Nephron progenitor cell (in vitro differentiated cells): ENCODE measurements at regions not wholly inside any gene's neighbourhood (a gene's known extent, or its start where the extent isn't known, plus 50 kb on each side); places are given as distances from the start of the nearest gene placed in this dataset.

Experiments used
- DNase-seq: peaks from one replicate; pipeline ENCODE4 v3.0.0; 2021
- H3K27ac Mint-ChIP-seq: 2 replicates; pipeline ENCODE4 v1.8.0; 2021; ENCODE audit warnings: mild to moderate bottlenecking, moderate library complexity, mixed read lengths
- H3K27me3 Mint-ChIP-seq: 2 replicates; pipeline ENCODE4 v1.8.0; 2021; ENCODE audit warnings: mild to moderate bottlenecking, low read depth, mixed read lengths; ENCODE audit not compliant: poor library complexity
- H3K36me3 Mint-ChIP-seq: 2 replicates; pipeline ENCODE4 v1.8.0; 2021; ENCODE audit warnings: low read depth, mixed read lengths
- H3K4me1 Mint-ChIP-seq: 2 replicates; pipeline ENCODE4 v1.8.0; 2021; ENCODE audit warnings: mixed read lengths
- H3K4me3 Mint-ChIP-seq: 2 replicates; pipeline ENCODE4 v1.8.0; 2021; ENCODE audit warnings: mild to moderate bottlenecking, moderate library complexity, mixed read lengths
- H3K9me3 Mint-ChIP-seq: 2 replicates; pipeline ENCODE4 v1.8.0; 2021; ENCODE audit warnings: mild to moderate bottlenecking, moderate library complexity, mixed read lengths
- CTCF ChIP-seq: fragments of 200-600 bp; sonication (generic); IDR thresholded peaks from 2 replicates; pipeline ENCODE4 v1.5.0; 2021; ENCODE audit warnings: antibody characterized with exemption

GRCh38 chr5:15255576-15255975 is 244.4 kb upstream of the FBXL7 start:
- Mint-ChIP-seq H3K9me3 (no peaks in the 10 kb centered on the region), H3K36me3 (no peaks in the 10 kb centered on the region), H3K4me1 (peaks cover 2% of the 10 kb centered on the region), H3K27me3 (no peaks in the 10 kb centered on the region), H3K27ac (no peak overlapping the region), H3K4me3 (no peak overlapping the region)
- TF ChIP-seq CTCF, result no peak
- no peak for DNase-seq

- Mint-ChIP-seq H3K4me3 (no peak overlapping the region), H3K27ac (no peak overlapping the region), H3K4me1 (no peaks in the 10 kb centered on the region), H3K36me3 (no peaks in the 10 kb centered on the region), H3K9me3 (no peaks in the 10 kb centered on the region), H3K27me3 (no peaks in the 10 kb centered on the region)
- no peak for DNase-seq
- no peak for TF ChIP-seq CTCF
Measured at GRCh38 chr5:15254607-15255006, 245.4 kb upstream of the FBXL7 start.

- Mint-ChIP-seq H3K4me3 (no peak overlapping the region), H3K4me1 (no peaks in the 10 kb centered on the region), H3K36me3 (no peaks in the 10 kb centered on the region), H3K9me3 (peaks cover under 1% of the 10 kb centered on the region), H3K27me3 (no peaks in the 10 kb centered on the region), H3K27ac (no peak overlapping the region)
- TF ChIP-seq CTCF, result no peak
- no peak for DNase-seq
Measured at GRCh38 chr5:15252331-15252730, 247.6 kb upstream of the FBXL7 start.

- H3K27me3 Mint-ChIP-seq, result no peaks in the 10 kb centered on the region
- no peak for DNase-seq
- H3K9me3 Mint-ChIP-seq, result peaks cover 22% of the 10 kb centered on the region
- H3K27ac Mint-ChIP-seq, result no peak overlapping the region
- H3K4me1 Mint-ChIP-seq, result no peaks in the 10 kb centered on the region
- H3K4me3 Mint-ChIP-seq, result no peak overlapping the region
- H3K36me3 Mint-ChIP-seq, result no peaks in the 10 kb centered on the region
- TF ChIP-seq CTCF, result no peak
Measured at GRCh38 chr5:15249152-15249551, 250.8 kb upstream of the FBXL7 start.

- DNase-seq, result no peak
- peaks cover 22% of the 10 kb centered on the region for H3K9me3 Mint-ChIP-seq
- no peak for TF ChIP-seq CTCF
- H3K27ac Mint-ChIP-seq, result no peak overlapping the region
- H3K36me3 Mint-ChIP-seq, result no peaks in the 10 kb centered on the region
- H3K27me3 Mint-ChIP-seq, result no peaks in the 10 kb centered on the region
- no peak overlapping the region for H3K4me3 Mint-ChIP-seq
- H3K4me1 Mint-ChIP-seq, result no peaks in the 10 kb centered on the region
Measured at GRCh38 chr5:15248731-15249130, 251.2 kb upstream of the FBXL7 start.

GRCh38 chr5:15245913-15246312 is 254.1 kb upstream of the FBXL7 start:
- Mint-ChIP-seq H3K4me1 (no peaks in the 10 kb centered on the region), H3K4me3 (no peak overlapping the region)

More at GRCh38 chr5:15245913-15246312, 254.1 kb upstream of the FBXL7 start:
- H3K27ac Mint-ChIP-seq, result no peak overlapping the region
- H3K27me3 Mint-ChIP-seq, result no peaks in the 10 kb centered on the region
- no peak for DNase-seq
- TF ChIP-seq CTCF, result no peak
- no peaks in the 10 kb centered on the region for H3K36me3 Mint-ChIP-seq
- peaks cover 25% of the 10 kb centered on the region for H3K9me3 Mint-ChIP-seq
